Frontal cortex (tissue), 3 donors: ENCODE measurements at regions not wholly inside any gene's neighbourhood (a gene's known extent, or its start where the extent isn't known, plus 50 kb on each side); places are given as distances from the start of the nearest gene placed in this dataset.
"Not testable (repeated sequence)": the region's sequence is repeated elsewhere in the genome, so short reads cannot be mapped to it uniquely, and the experiment has no call there.

Source experiments
- DNase-seq, 2 donors: peaks; one replicate each; pipeline ENCODE4 v3.0.0; 2012; ENCODE audit warnings: low spot score in 2 of 2
- FAIRE-seq: peaks from 2 replicates; lab custom pipeline; 2012; peaks lifted over from hg19 to GRCh38; lab: Jason Lieb, UNC
- donor health status: control.
- donor health status: control.
- donor health status: control.

- FAIRE-seq (no peak), DNase-seq (no peak)
Measured at GRCh38 chr14:30210630-30211029, 283.0 kb upstream of the PRKD1 start.

- FAIRE-seq (no peak), DNase-seq (no peak)
Measured at GRCh38 chr14:30211326-30211725, 283.7 kb upstream of the PRKD1 start.

DNA sequence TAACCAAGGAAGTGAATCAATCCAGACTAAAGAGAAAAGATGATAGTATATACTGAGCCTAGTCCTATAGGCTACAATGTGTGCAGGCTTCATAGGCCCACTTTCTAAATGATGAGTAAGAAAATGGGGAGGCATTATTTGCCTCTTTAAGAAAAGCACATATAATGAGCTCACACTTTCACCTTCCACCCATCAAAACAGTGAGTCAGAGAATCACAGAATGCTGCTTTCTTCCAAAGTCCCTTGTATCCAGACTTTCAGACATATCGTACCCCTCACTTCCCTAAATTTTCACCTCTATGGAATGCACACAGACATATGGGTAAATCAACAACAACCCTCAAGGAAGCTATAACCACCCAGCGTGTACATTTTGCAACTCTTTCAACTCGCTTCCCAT, 286.4 kb upstream of the PRKD1 start:
- DNase-seq (no peak), FAIRE-seq (no peak)

DNA sequence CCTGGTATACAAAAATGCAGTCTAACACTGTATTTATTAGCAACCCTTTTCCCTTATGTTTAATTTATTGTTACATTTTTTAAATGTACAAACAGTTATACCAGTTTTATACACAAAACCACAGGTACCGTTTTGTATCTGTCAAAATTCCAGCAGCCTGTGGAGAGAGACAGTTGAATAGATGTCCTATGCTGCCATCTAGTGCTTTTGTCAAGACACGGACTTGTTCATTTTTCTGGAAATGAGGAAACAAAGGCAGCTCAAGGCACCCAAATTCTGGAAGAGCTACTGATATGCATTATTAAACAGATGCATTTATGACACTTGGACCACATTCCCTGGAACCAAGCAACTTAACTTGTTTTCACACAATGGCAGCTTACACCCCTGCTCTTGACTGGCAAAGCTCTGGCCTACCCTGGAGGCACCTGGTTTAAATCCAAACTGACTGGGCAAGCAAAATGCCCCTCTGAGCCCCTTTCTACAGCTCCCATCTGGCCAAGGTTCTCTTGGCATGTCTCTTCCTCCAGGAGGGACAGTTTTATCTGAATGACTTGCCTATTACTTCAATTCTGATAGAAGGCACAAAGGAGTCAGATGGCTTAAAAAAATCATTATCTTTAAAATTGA, 286.9 kb upstream of the PRKD1 start:
- DNase-seq, result peak; percentile 10 to 14
- FAIRE-seq, result no peak

- DNase-seq (no peak), FAIRE-seq (no peak)
Measured at GRCh38 chr14:30218907-30219306, 291.3 kb upstream of the PRKD1 start.

GRCh38 chr14:30221546-30221945, 293.9 kb upstream of the PRKD1 start:
- FAIRE-seq (no peak), DNase-seq (no peak)

GRCh38 chr14:30223385-30223785, 295.7 kb upstream of the PRKD1 start:
- DNase-seq (no peak), FAIRE-seq (no peak)

DNA sequence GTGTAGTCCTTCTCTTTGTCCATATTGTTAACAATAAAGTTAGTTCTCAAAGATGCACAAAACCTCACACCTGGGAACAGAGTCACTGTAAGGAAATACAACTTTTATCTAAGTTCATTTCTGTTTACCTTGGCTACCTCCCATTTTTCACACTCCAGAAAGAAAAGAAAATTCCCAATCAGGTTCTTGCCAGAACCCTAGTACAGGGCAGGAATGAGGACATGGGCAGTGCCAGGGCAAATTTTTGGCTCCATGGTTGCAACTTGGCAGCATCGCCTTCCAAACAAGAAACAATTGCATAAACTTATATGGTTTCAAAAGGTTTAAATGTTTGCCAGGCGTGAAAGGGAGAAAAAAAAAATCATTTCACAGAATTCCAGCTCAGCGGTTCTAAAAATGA, 296.3 kb upstream of the PRKD1 start:
- FAIRE-seq (no peak), DNase-seq (no peak)

DNA sequence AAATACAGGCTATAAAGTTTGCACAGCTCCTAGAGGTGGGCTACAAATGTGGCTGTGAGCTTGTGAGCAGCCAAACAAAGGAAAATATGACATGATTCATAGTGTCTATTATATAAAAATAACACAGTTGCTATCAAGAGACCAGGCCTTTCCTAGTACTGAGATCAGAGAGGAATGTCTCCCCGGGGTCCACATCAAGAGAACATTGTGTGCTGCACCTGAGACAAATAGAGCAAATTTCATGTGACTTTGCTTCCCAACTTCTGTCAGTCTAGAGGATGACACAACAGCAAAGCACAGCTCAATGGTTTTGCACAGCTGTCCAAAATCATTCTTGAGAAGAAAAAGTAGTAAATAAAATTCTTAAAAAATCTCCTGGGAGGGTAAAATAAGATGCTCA, 297.5 kb upstream of the PRKD1 start:
- FAIRE-seq (no peak), DNase-seq (no peak)

- DNase-seq (no peak), FAIRE-seq (no peak)
Measured at GRCh38 chr14:30227436-30227835, 299.8 kb upstream of the PRKD1 start.

- DNase-seq, result no peak
- FAIRE-seq, result no peak
Measured at GRCh38 chr14:30227876-30228275, 300.2 kb upstream of the PRKD1 start.

DNA sequence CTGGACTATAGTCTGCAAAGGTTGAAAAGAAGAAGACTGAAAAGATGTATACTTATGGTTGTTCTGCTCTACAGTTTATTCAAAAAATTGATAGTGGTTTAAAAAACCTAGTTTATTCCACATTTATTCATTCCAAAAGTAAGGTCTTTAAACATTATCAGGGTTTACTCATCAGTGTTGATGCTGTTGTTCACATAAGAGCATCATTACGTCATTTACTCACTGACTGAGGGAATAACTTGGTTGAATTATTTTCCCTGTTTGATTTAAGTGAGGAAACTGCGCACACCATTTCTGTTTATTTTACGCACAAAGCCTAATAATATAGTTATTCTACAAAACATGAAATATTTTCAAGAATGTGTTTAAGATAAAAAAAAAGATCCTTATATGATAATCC, 303.1 kb upstream of the PRKD1 start:
- DNase-seq (no peak), FAIRE-seq (no peak)

- DNase-seq (no peak), FAIRE-seq (no peak)
Measured at GRCh38 chr14:30234966-30235365, 307.3 kb upstream of the PRKD1 start.

GRCh38 chr14:30235485-30235884, 307.8 kb upstream of the PRKD1 start:
- no peak for FAIRE-seq
- no peak for DNase-seq

DNA sequence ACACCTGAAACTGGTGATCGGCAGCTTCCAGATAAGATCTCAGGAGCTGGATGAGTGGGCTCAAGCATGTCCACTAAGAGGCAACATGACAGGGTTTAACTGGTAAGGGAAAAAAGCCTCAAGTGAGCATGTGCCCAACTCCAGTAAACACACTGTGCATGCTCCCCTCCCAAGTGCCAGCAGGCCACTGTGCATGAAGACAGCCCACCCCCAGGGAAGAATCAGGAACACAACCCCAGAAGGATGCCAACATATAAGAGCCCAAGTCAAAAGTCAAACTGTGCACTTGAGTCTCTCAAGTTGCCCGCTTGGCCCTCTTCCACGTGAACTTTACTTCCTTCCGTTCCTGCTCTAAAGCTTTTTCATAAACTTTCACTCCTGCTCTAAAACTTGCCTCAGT, 311.3 kb upstream of the PRKD1 start:
- FAIRE-seq (no peak), DNase-seq (no peak)

- FAIRE-seq, result no peak
- DNase-seq, result no peak
Measured at GRCh38 chr14:30240018-30240417, 312.4 kb upstream of the PRKD1 start.

- no peak for DNase-seq
- FAIRE-seq, result no peak
Measured at GRCh38 chr14:30240685-30241084, 313.0 kb upstream of the PRKD1 start.

- FAIRE-seq (no peak), DNase-seq (no peak)
Measured at GRCh38 chr14:30242744-30243143, 315.1 kb upstream of the PRKD1 start.

- no peak for DNase-seq
- FAIRE-seq, result no peak
Measured at GRCh38 chr14:30243207-30243606, 315.6 kb upstream of the PRKD1 start.

- no peak for DNase-seq
- FAIRE-seq, result no peak
Measured at GRCh38 chr14:30243805-30244204, 315.2 kb upstream of the G2E3 start.

DNA sequence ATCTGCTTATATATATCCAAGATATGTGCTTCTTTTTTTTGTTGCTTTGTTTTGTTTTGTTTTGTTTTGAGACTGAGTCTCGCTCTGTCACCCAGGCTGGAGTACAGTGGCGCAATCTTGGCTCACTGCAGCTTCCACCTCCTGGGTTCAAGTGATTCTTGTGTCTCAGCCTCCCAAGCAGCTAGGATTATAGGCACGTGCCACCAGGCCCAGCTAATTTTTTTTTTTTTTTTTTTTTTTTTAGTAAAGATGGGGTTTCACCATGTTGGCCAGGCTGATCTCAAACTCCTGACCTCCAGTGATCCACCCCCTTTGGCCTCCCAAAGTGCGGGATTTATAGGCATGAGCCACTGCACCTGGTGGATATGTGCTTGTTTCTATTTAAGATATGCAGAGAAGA, 314.6 kb upstream of the G2E3 start:
- FAIRE-seq, DNase-seq: not testable (repeated sequence)

DNA sequence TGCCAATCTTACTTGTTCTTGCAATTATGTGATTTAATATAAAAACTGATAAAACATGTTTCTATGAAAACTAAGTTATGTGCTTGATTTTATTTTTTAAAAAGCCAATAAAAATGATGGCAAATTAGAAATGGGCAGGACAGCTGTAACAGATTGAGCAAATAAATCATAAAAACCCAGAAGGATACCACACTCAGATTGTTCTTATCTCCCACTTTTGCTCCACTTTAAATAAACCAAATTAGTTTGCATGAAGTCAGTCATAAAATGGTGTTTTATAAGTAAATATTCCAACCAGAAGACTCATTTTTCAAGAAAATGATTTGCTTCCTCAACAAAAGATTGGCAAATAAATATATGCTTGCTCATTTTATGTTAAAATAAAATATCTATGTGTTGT, 307.9 kb upstream of the G2E3 start:
- no peak for FAIRE-seq
- no peak for DNase-seq
